ENCODE measurements at regions not wholly inside any gene's neighbourhood (a gene's known extent, or its start where the extent isn't known, plus 50 kb on each side); places are given as distances from the start of the nearest gene placed in this dataset.

- FAIRE-seq (no peak), DNase-seq (ENCODE audit: low read depth) (no peak)
- TF ChIP-seq CTCF (IDR thresholded peaks at IDR 0.05; ENCODE audit: insufficient read depth, low read depth, low read length) (no peak), EZH2 (IDR thresholded peaks at IDR 0.05; ENCODE audit: insufficient read depth, low read length) (no peak)
- H3K4me3 Mint-ChIP-seq (ENCODE audit: unreplicated experiment), result no peak overlapping the region
- H3K4me1 Mint-ChIP-seq (ENCODE audit: low read depth, unreplicated experiment), result peaks cover 5% of the 10 kb centered on the region
- peak overlapping the region; percentile 53 for H2AFZ ChIP-seq (ENCODE audit: low read depth, low read length)
- no peaks in the 10 kb centered on the region for H3K36me3 ChIP-seq (ENCODE audit: insufficient read depth, low read length)
- peak overlapping the region; percentile 60 for H3K4me2 ChIP-seq (ENCODE audit: low read length)
- peaks cover 13% of the 10 kb centered on the region for H3K4me1 ChIP-seq (ENCODE audit: insufficient read depth, low read length)
- H3K9me3 Mint-ChIP-seq (ENCODE audit: unreplicated experiment), result no peaks in the 10 kb centered on the region
- H3K27ac Mint-ChIP-seq (ENCODE audit: unreplicated experiment), result peak overlapping the region; percentile 97
- peaks cover 23% of the 10 kb centered on the region for H3K27me3 Mint-ChIP-seq (ENCODE audit: low read depth, unreplicated experiment)
- H4K20me1 ChIP-seq (ENCODE audit: insufficient read depth, low read length), result no peaks in the 10 kb centered on the region
- no peaks in the 10 kb centered on the region for H3K79me2 ChIP-seq (ENCODE audit: insufficient read depth, low read length)
- H3K36me3 Mint-ChIP-seq (ENCODE audit: low read depth, unreplicated experiment), result no peaks in the 10 kb centered on the region
- H3K9me3 ChIP-seq (ENCODE audit: insufficient read depth, low read depth, low read length), result no peaks in the 10 kb centered on the region
- H3K4me3 ChIP-seq (ENCODE audit: insufficient read depth, low read depth, low read length), result no peak overlapping the region
- peaks cover 4% of the 10 kb centered on the region for H3K27me3 ChIP-seq (ENCODE audit: insufficient read depth, low read length)
- peak overlapping the region; percentile 75 for H3K27ac ChIP-seq (ENCODE audit: low read depth, low read length)
- H3K9ac ChIP-seq (ENCODE audit: low read length), result peak overlapping the region; percentile 66
Observed at GRCh38 chr18:79610461-79611039, 69.1 kb upstream of the CTDP1 start.

- Mint-ChIP-seq H3K9me3 (ENCODE audit: unreplicated experiment) (no peaks in the 10 kb centered on the region), H3K27ac (ENCODE audit: unreplicated experiment) (peak overlapping the region; percentile 97), H3K27me3 (ENCODE audit: low read depth, unreplicated experiment) (peaks cover 22% of the 10 kb centered on the region), H3K4me3 (ENCODE audit: unreplicated experiment) (no peak overlapping the region), H3K36me3 (ENCODE audit: low read depth, unreplicated experiment) (no peaks in the 10 kb centered on the region), H3K4me1 (ENCODE audit: low read depth, unreplicated experiment) (peaks cover 5% of the 10 kb centered on the region)
- H3K36me3 ChIP-seq (ENCODE audit: insufficient read depth, low read length), result no peaks in the 10 kb centered on the region
- H3K9me3 ChIP-seq (ENCODE audit: insufficient read depth, low read depth, low read length), result no peaks in the 10 kb centered on the region
- DNase-seq (ENCODE audit: low read depth) (peak; percentile 92), FAIRE-seq (peak; percentile 67)
- peak overlapping the region; percentile 75 for H3K27ac ChIP-seq (ENCODE audit: low read depth, low read length)
- peak overlapping the region; percentile 60 for H3K4me2 ChIP-seq (ENCODE audit: low read length)
- H3K9ac ChIP-seq (ENCODE audit: low read length), result peak overlapping the region; percentile 66
- H2AFZ ChIP-seq (ENCODE audit: low read depth, low read length), result peak overlapping the region; percentile 53
- no peak for TF ChIP-seq CTCF (IDR thresholded peaks at IDR 0.05; ENCODE audit: insufficient read depth, low read depth, low read length)
- TF ChIP-seq EZH2 (IDR thresholded peaks at IDR 0.05; ENCODE audit: insufficient read depth, low read length), result no peak
- H4K20me1 ChIP-seq (ENCODE audit: insufficient read depth, low read length), result no peaks in the 10 kb centered on the region
- no peaks in the 10 kb centered on the region for H3K79me2 ChIP-seq (ENCODE audit: insufficient read depth, low read length)
- peaks cover 13% of the 10 kb centered on the region for H3K4me1 ChIP-seq (ENCODE audit: insufficient read depth, low read length)
- no peak overlapping the region for H3K4me3 ChIP-seq (ENCODE audit: insufficient read depth, low read depth, low read length)
- peaks cover 4% of the 10 kb centered on the region for H3K27me3 ChIP-seq (ENCODE audit: insufficient read depth, low read length)
Observed at GRCh38 chr18:79611040-79611681, 68.4 kb upstream of the CTDP1 start.

Measured in astrocyte (in vitro differentiated cells and primary cell).